H9 (cell line): ENCODE measurements at regions not wholly inside any gene's neighbourhood (a gene's known extent, or its start where the extent isn't known, plus 50 kb on each side); places are given as distances from the start of the nearest gene placed in this dataset.
"Not testable (repeated sequence)": the region's sequence is repeated elsewhere in the genome, so short reads cannot be mapped to it uniquely, and the experiment has no call there.

Experiments used
- DNase-seq: peaks from one replicate; pipeline ENCODE4 v3.0.0-alpha.2; 2017
- H2AFZ ChIP-seq: one replicate; pipeline ENCODE4 v1.6.1; 2013; ENCODE audit warnings: mild to moderate bottlenecking, low read length, control low read depth, moderate library complexity
- H2AK5ac ChIP-seq: 2 replicates; pipeline ENCODE4 v1.6.1; 2013; ENCODE audit warnings: low read length, control low read depth, mixed read lengths; ENCODE audit not compliant: insufficient read length
- H2BK120ac ChIP-seq: one replicate; pipeline ENCODE4 v1.6.1; 2013; ENCODE audit warnings: low read depth, mild to moderate bottlenecking, low read length, control low read depth, inconsistent platforms; ENCODE audit not compliant: poor library complexity, severe bottlenecking
- H2BK12ac ChIP-seq: 2 replicates; pipeline ENCODE4 v1.6.1; 2013; ENCODE audit warnings: low read length, control low read depth, mixed read lengths, low read depth; ENCODE audit not compliant: insufficient read length
- H2BK15ac ChIP-seq: 2 replicates; pipeline ENCODE4 v1.6.1; 2013; ENCODE audit warnings: low read depth, low read length, control low read depth
- H2BK20ac ChIP-seq: one replicate; pipeline ENCODE4 v1.6.1; 2013; ENCODE audit warnings: low read depth, mild to moderate bottlenecking, low read length, control low read depth, inconsistent platforms; ENCODE audit not compliant: poor library complexity, severe bottlenecking
- H2BK5ac ChIP-seq: 2 replicates; pipeline ENCODE4 v1.6.1; 2013; ENCODE audit warnings: low read length, control low read depth, mixed read lengths; ENCODE audit not compliant: insufficient read length
- H3K14ac ChIP-seq: 2 replicates; pipeline ENCODE4 v1.6.1; 2013; ENCODE audit warnings: low read length, control low read depth; ENCODE audit not compliant: insufficient read depth
- H3K18ac ChIP-seq: 2 replicates; pipeline ENCODE4 v1.6.1; 2013; ENCODE audit warnings: low read depth, mild to moderate bottlenecking, mixed read lengths, low read length, control low read depth; ENCODE audit not compliant: insufficient read length
- H3K23ac ChIP-seq: 2 replicates; pipeline ENCODE4 v1.6.1; 2013; ENCODE audit warnings: low read length, control low read depth, mixed read lengths, low read depth; ENCODE audit not compliant: insufficient read length
- H3K23me2 ChIP-seq: 2 replicates; pipeline ENCODE4 v1.6.1; 2013; ENCODE audit warnings: low read depth, mild to moderate bottlenecking, mixed read lengths, low read length, control low read depth; ENCODE audit not compliant: insufficient read length, poor library complexity, severe bottlenecking
- H3K27ac ChIP-seq: 2 replicates; pipeline ENCODE4 v1.5.1; 2013; ENCODE audit warnings: low read length, control low read depth, mixed read lengths, low read depth; ENCODE audit not compliant: insufficient read length
- H3K27me3 ChIP-seq: 2 replicates; pipeline ENCODE4 v1.6.1; 2013; ENCODE audit warnings: low read length, control low read depth, inconsistent platforms; ENCODE audit not compliant: insufficient read depth
- H3K4ac ChIP-seq: 2 replicates; pipeline ENCODE4 v1.6.1; 2013; ENCODE audit warnings: low read depth, mild to moderate bottlenecking, control low read depth, inconsistent platforms, low read length, moderate library complexity
- H3K4me1 ChIP-seq: 2 replicates; pipeline ENCODE4 v1.6.1; 2013; ENCODE audit warnings: low read length, control low read depth, inconsistent platforms; ENCODE audit not compliant: insufficient read depth
- H3K4me2 ChIP-seq: 2 replicates; pipeline ENCODE4 v1.6.1; 2013; ENCODE audit warnings: low read length, control low read depth, mixed read lengths; ENCODE audit not compliant: insufficient read length, insufficient read depth
- H3K56ac ChIP-seq: 2 replicates; pipeline ENCODE4 v1.6.1; 2013; ENCODE audit warnings: low read depth, mild to moderate bottlenecking, mixed read lengths, low read length, control low read depth; ENCODE audit not compliant: insufficient read length
- H3K79me1 ChIP-seq: 2 replicates; pipeline ENCODE4 v1.6.1; 2013; ENCODE audit warnings: low read depth, mild to moderate bottlenecking, moderate library complexity, low read length, control low read depth, inconsistent platforms; ENCODE audit not compliant: insufficient read depth, poor library complexity, severe bottlenecking
- H3K79me2 ChIP-seq: 2 replicates; pipeline ENCODE4 v1.6.1; 2013; ENCODE audit warnings: low read length, control low read depth, inconsistent platforms; ENCODE audit not compliant: insufficient read depth
- H3K9ac ChIP-seq: 2 replicates; pipeline ENCODE4 v1.6.1; 2013; ENCODE audit warnings: low read length, control low read depth, mixed read lengths; ENCODE audit not compliant: insufficient read length; ENCODE audit errors: extremely low read depth
- H3K9me3 ChIP-seq: one replicate; pipeline ENCODE4 v1.6.1; 2013; ENCODE audit warnings: low read depth, low read length, inconsistent platforms; ENCODE audit not compliant: control insufficient read depth
- H3T11ph ChIP-seq: one replicate; pipeline ENCODE4 v1.6.1; 2013; ENCODE audit warnings: mild to moderate bottlenecking, low read length, control low read depth, inconsistent platforms
- H4K20me1 ChIP-seq: one replicate; pipeline ENCODE4 v1.6.1; 2013; ENCODE audit not compliant: control insufficient read depth, insufficient read length, insufficient read depth
- H4K5ac ChIP-seq: 2 replicates; pipeline ENCODE4 v1.6.1; 2013; ENCODE audit warnings: low read depth, mild to moderate bottlenecking, mixed read lengths, low read length, control low read depth; ENCODE audit not compliant: insufficient read length
- H4K8ac ChIP-seq: replicated peaks from 2 replicates; pipeline ENCODE4 v1.6.1; 2013; ENCODE audit warnings: low read length, control low read depth, mixed read lengths, low read depth; ENCODE audit not compliant: insufficient read length
- H4K91ac ChIP-seq: 2 replicates; pipeline ENCODE4 v1.6.1; 2013; ENCODE audit warnings: low read depth, mild to moderate bottlenecking, moderate library complexity, mixed read lengths, low read length, control low read depth; ENCODE audit not compliant: insufficient read length
- H3K27ac Mint-ChIP-seq, 3 experiments: 2 replicates in 2 of 3; 3 replicates in 1 of 3; pipeline ENCODE4 v1.8.0; 2020 to 2021; ENCODE audit warnings: mixed read lengths in 3 of 3, mild to moderate bottlenecking in 1 of 3, moderate library complexity in 1 of 3
- H3K27me3 Mint-ChIP-seq: 2 replicates; pipeline ENCODE4 v1.8.0; 2021; ENCODE audit warnings: low read depth, mild to moderate bottlenecking, moderate library complexity, mixed read lengths
- H3K36me3 Mint-ChIP-seq, 3 experiments: 2 replicates in 2 of 3; 3 replicates in 1 of 3; pipeline ENCODE4 v1.8.0; 2020 to 2021; ENCODE audit warnings: low read depth in 3 of 3, mixed read lengths in 3 of 3; ENCODE audit not compliant: insufficient read depth in 1 of 3
- H3K4me1 Mint-ChIP-seq, 2 experiments: 2 replicates each; pipeline ENCODE4 v1.8.0; 2020; ENCODE audit warnings: mixed read lengths in 2 of 2
- H3K4me3 Mint-ChIP-seq, 2 experiments: 2 replicates in 1 of 2; 3 replicates in 1 of 2; pipeline ENCODE4 v1.8.0; 2020 to 2021; ENCODE audit warnings: mild to moderate bottlenecking in 2 of 2, mixed read lengths in 2 of 2, moderate library complexity in 1 of 2
- H3K9me3 Mint-ChIP-seq, 2 experiments: 2 replicates in 1 of 2; 3 replicates in 1 of 2; pipeline ENCODE4 v1.8.0; 2020; ENCODE audit warnings: mild to moderate bottlenecking in 2 of 2, mixed read lengths in 2 of 2, moderate library complexity in 1 of 2
- WGBS: extraction: QIAGEN DNeasy Blood & Tissue Kit; methylation state at CpG from one replicate; pipeline ENCODE4 v1.1.7; 2013; ENCODE audit warnings: missing lambda C conversion rate, low lambda C conversion rate, mixed read lengths; ENCODE audit not compliant: insufficient read length; ENCODE audit errors: extremely low coverage; 5-methylcytosine and 5-hydroxymethylcytosine counted together

DNA sequence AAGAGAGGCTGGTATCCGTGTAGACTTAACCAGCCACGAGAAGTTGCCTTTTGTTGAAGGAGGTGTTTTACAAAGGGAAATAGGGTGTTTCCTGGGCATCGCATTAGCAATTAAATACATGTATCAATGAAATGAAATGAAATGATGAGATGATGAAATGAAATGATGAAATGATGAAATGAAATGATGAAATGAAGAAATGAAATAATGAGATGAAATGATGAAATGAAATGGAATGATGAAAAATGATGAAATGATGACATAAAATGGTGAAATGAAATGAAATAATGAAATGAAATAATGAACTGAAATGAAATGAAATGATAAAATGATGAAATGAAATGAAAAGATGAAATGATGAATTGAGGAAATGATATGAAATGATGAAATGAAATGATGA is 131.3 kb upstream of the TP53TG3C start:
- H3K4me1 Mint-ChIP-seq, result not testable (repeated sequence)

DNA sequence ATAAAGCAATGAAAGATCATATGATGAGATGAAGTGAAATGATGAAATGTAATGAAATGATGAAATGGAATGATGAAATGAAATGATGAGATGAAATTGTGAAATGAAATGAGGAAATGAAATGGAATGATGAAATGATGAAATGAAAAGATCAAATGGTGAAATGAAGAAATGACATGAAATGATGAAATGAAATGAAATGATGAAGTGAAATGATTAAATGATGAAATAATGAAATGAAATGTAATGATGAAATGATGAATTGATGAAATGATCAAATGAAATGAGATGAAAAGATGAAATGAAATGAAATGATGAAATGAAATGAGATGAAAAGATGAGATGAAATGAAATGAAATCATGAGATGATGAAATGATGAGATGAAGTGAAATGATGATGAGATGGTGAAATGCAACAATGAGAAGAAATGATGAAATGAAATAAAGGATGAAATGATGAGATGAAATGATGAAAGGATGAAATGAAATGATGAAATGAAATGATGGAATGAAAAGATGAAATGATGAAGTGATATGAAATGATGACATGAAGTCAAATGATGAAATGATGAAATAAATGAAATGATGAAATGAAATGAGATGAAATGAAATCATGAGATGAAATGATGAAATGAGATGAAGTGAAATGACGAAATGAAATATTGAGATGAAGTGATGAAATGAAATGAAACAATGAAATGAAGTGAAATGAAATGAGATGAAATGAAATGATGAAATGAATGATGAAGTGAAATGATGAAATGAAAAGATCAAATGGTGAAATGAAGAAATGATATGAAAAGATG is 130.5 kb upstream of the TP53TG3C start:
- H3K4ac ChIP-seq, H3K23me2 ChIP-seq, H3K23ac ChIP-seq, H4K20me1 ChIP-seq, H3K9me3 ChIP-seq, H4K8ac ChIP-seq, H2AK5ac ChIP-seq, H3K36me3 Mint-ChIP-seq, H3K27me3 Mint-ChIP-seq, H2BK20ac ChIP-seq, H3K4me3 Mint-ChIP-seq, H4K91ac ChIP-seq, H3K27ac ChIP-seq, DNase-seq, H3K56ac ChIP-seq, H2BK120ac ChIP-seq, H2BK12ac ChIP-seq, H3K18ac ChIP-seq, H3K9ac ChIP-seq, H3K79me1 ChIP-seq, H3K4me2 ChIP-seq, H3K9me3 Mint-ChIP-seq, H3K27ac Mint-ChIP-seq, H2BK15ac ChIP-seq, H2AFZ ChIP-seq, H3K79me2 ChIP-seq, H3K4me1 Mint-ChIP-seq, H4K5ac ChIP-seq, H3K14ac ChIP-seq, H3K4me1 ChIP-seq, H2BK5ac ChIP-seq, H3K27me3 ChIP-seq, H3T11ph ChIP-seq: not testable (repeated sequence)
- no CpG with 5 or more reads among the region's 1 CpG for WGBS

More for the DNA sequence above, 131.3 kb upstream of the TP53TG3C start:
- H3K36me3 Mint-ChIP-seq, H3K27me3 ChIP-seq, H3K56ac ChIP-seq, H4K5ac ChIP-seq, H3K27ac ChIP-seq, H2BK15ac ChIP-seq, H3K23me2 ChIP-seq, H3K4me3 Mint-ChIP-seq, H3K4me2 ChIP-seq, H3K14ac ChIP-seq, H3K27me3 Mint-ChIP-seq, H3K27ac Mint-ChIP-seq, H4K8ac ChIP-seq, H2BK5ac ChIP-seq, H2BK20ac ChIP-seq, H4K91ac ChIP-seq, H3K79me2 ChIP-seq, H2AFZ ChIP-seq, H3K4me1 ChIP-seq, H2BK120ac ChIP-seq, H3K18ac ChIP-seq, H3K79me1 ChIP-seq, H3K23ac ChIP-seq, H3K9me3 Mint-ChIP-seq, H3T11ph ChIP-seq, DNase-seq, H2BK12ac ChIP-seq, H3K9ac ChIP-seq, H4K20me1 ChIP-seq, H3K9me3 ChIP-seq, H3K4ac ChIP-seq, H2AK5ac ChIP-seq: not testable (repeated sequence)
- no CpG with 5 or more reads among the region's 3 CpGs for WGBS
